CD4-positive, CD25-positive, alpha-beta regulatory T cell (primary cell): ENCODE measurements at regions not wholly inside any gene's neighbourhood (a gene's known extent, or its start where the extent isn't known, plus 50 kb on each side); places are given as distances from the start of the nearest gene placed in this dataset.

Experiments used
- ATAC-seq, 2 donors: fragments of 150-1000 bp; cut with Tn5 transposase; one replicate each; pipeline ENCODE4 v1.10.0; 2021; ENCODE audit warnings: low read depth in 2 of 2, moderate number of reproducible peaks in 2 of 2, moderate library complexity in 1 of 2
- DNase-seq, 3 donors: peaks; one replicate each; pipeline versions ENCODE4 v3.0.0 to v3.0.0-alpha.2; 2012 to 2022; ENCODE audit warnings: mixed read lengths in 1 of 3
- H3K27ac ChIP-seq: one replicate; pipeline ENCODE4 v1.7.0; 2013; ENCODE audit warnings: mild to moderate bottlenecking, low read length; ENCODE audit not compliant: insufficient read depth, poor library complexity, severe bottlenecking
- H3K27me3 ChIP-seq: one replicate; pipeline ENCODE4 v1.7.0; 2013; ENCODE audit warnings: low read length; ENCODE audit not compliant: control insufficient read depth, insufficient read depth
- H3K36me3 ChIP-seq: one replicate; pipeline ENCODE4 v1.7.0; 2013; ENCODE audit warnings: mild to moderate bottlenecking, low read length, moderate library complexity; ENCODE audit not compliant: control insufficient read depth, insufficient read depth
- H3K4me1 ChIP-seq: 2 replicates; pipeline ENCODE4 v1.7.0; 2013; ENCODE audit warnings: mild to moderate bottlenecking, low read length; ENCODE audit not compliant: insufficient read depth, control insufficient read depth, poor library complexity, severe bottlenecking
- H3K4me3 ChIP-seq: one replicate; pipeline ENCODE4 v1.7.0; 2013; ENCODE audit warnings: low read depth, mild to moderate bottlenecking, low read length, moderate library complexity
- H3K9me3 ChIP-seq, 2 experiments: 1 replicate in 1 of 2; 2 replicates in 1 of 2; pipeline ENCODE4 v1.7.0; 2013; ENCODE audit warnings: low read length in 2 of 2, mild to moderate bottlenecking in 1 of 2, moderate library complexity in 1 of 2; ENCODE audit not compliant: control insufficient read depth in 2 of 2
- H3K27ac Mint-ChIP-seq, 3 donors: one replicate each; pipeline ENCODE4 v1.8.0; 2020 to 2022; ENCODE audit warnings: mild to moderate bottlenecking in 3 of 3, mixed read lengths in 3 of 3, moderate library complexity in 2 of 3
- H3K27me3 Mint-ChIP-seq: one replicate; pipeline ENCODE4 v1.8.0; 2022; ENCODE audit warnings: mild to moderate bottlenecking, mixed read lengths
- H3K36me3 Mint-ChIP-seq: one replicate; pipeline ENCODE4 v1.8.0; 2020; ENCODE audit warnings: mixed read lengths
- H3K4me1 Mint-ChIP-seq, 4 donors: one replicate each; pipeline ENCODE4 v1.8.0; 2020 to 2022; ENCODE audit warnings: mixed read lengths in 4 of 4, mild to moderate bottlenecking in 1 of 4
- H3K4me3 Mint-ChIP-seq, 4 donors: one replicate each; pipeline ENCODE4 v1.8.0; 2020 to 2022; ENCODE audit warnings: mild to moderate bottlenecking in 4 of 4, mixed read lengths in 4 of 4, moderate library complexity in 3 of 4
- H3K9me3 Mint-ChIP-seq, 7 donors: one replicate each; pipeline ENCODE4 v1.8.0; 2020 to 2022; ENCODE audit warnings: mixed read lengths in 7 of 7, mild to moderate bottlenecking in 3 of 7, moderate library complexity in 2 of 7

GRCh38 chr5:10173716-10174115 is 76.0 kb downstream of the ATPSCKMT start:
- ATAC-seq (no peak), DNase-seq (no peak)
- Histone ChIP-seq H3K4me1 (no peaks in the 10 kb centered on the region), H3K27me3 (no peaks in the 10 kb centered on the region), H3K27ac (no peak overlapping the region), H3K36me3 (no peaks in the 10 kb centered on the region), H3K9me3 (no peaks in the 10 kb centered on the region), H3K4me3 (no peak overlapping the region)
- Mint-ChIP-seq H3K4me1 (no peaks in the 10 kb centered on the region), H3K27me3 (no peaks in the 10 kb centered on the region), H3K9me3 (peaks cover 0 to 6% (median 0%) of the 10 kb centered on the region in 7 donors), H3K27ac (no peak overlapping the region), H3K4me3 (no peak overlapping the region), H3K36me3 (peaks cover 4% of the 10 kb centered on the region)

DNA sequence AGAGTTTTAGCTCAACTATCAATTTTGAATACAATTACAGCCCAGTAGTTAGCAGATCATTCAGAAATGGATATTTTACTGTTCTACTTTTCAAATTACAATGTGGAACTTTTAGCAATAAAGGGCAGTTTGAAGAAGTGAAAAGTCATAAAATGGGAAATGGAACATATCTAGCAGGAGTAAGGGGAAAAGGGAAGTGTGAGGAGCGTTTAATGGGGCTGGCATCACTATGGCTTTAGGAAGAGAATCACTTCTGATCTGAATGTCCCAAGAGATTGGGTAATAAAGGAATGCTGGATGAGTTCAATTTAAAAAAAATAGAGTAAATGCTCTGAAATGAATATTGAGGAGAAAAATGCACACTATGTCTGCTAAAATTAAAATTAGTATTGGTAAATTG is 77.4 kb downstream of the ATPSCKMT start:
- H3K4me3 Mint-ChIP-seq, result no peak overlapping the region
- H3K9me3 Mint-ChIP-seq, result peaks cover 0 to 9% (median 0%) of the 10 kb centered on the region in 7 donors
- no peaks in the 10 kb centered on the region for H3K9me3 ChIP-seq
- ATAC-seq, result no peak
- H3K36me3 Mint-ChIP-seq, result peaks cover 4% of the 10 kb centered on the region
- no peaks in the 10 kb centered on the region for H3K4me1 ChIP-seq
- DNase-seq, result no peak
- no peaks in the 10 kb centered on the region for H3K27me3 ChIP-seq
- no peak overlapping the region for H3K4me3 ChIP-seq
- H3K36me3 ChIP-seq, result no peaks in the 10 kb centered on the region
- no peaks in the 10 kb centered on the region for H3K4me1 Mint-ChIP-seq
- H3K27me3 Mint-ChIP-seq, result no peaks in the 10 kb centered on the region
- H3K27ac Mint-ChIP-seq, result no peak overlapping the region
- H3K27ac ChIP-seq, result no peak overlapping the region

DNA sequence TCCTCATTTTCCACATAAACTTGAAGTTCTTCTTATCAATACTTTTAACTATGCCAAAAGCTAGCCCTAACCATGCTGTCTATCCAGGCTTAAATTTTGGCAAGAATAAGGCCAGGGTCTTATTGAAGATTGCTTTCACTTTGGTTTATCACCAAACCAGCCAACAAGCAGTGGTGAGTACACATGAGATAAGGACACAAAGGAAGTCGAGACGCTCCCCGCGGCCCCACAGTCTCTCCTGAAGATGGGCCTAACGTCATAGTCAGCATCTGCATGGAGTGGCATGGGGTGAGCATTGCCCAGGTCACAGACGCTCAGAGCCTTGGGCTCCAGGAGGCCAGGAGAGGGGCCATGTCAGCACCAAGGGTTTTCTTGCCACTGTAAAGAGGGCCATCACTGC is 80.3 kb downstream of the ATPSCKMT start:
- peaks cover 7% of the 10 kb centered on the region for H3K36me3 Mint-ChIP-seq
- Histone ChIP-seq H3K4me3 (no peak overlapping the region), H3K27ac (no peak overlapping the region), H3K36me3 (no peaks in the 10 kb centered on the region), H3K27me3 (no peaks in the 10 kb centered on the region), H3K4me1 (no peaks in the 10 kb centered on the region), H3K9me3 (peaks cover 0 to 7% of the 10 kb centered on the region in 2 experiments)
- H3K4me3 Mint-ChIP-seq, result no peak overlapping the region
- H3K9me3 Mint-ChIP-seq, result peaks cover 0 to 16% (median 6%) of the 10 kb centered on the region in 7 donors
- H3K27ac Mint-ChIP-seq, result no peak overlapping the region
- H3K27me3 Mint-ChIP-seq, result no peaks in the 10 kb centered on the region
- H3K4me1 Mint-ChIP-seq, result no peaks in the 10 kb centered on the region
- DNase-seq (no peak), ATAC-seq (no peak)

DNA sequence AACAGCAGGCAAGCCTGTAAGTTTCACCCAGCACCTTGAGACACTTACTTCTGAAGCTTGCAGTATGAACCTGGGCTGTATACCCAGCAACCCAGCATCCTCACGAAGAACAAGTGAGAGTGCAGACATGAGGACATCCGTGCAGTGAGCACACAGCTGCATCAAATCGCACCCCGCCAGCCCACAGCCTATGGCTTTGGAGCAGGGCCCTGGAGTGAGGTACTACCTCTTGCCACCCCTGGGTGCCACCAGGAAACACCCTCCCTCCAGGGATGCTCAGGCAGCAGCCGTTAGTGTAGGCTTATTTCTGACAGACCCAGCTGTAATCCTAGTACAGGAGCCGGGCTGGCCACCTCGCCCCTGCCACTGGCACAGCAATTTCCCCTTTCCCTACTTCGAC is 81.4 kb downstream of the ATPSCKMT start:
- H3K4me1 ChIP-seq, result no peaks in the 10 kb centered on the region
- Mint-ChIP-seq H3K4me1 (no peaks in the 10 kb centered on the region), H3K27ac (no peak overlapping the region), H3K9me3 (peaks cover 0 to 20% (median 5%) of the 10 kb centered on the region in 7 donors), H3K4me3 (no peak overlapping the region), H3K27me3 (no peaks in the 10 kb centered on the region), H3K36me3 (peaks cover 7% of the 10 kb centered on the region)
- peaks cover 0 to 7% of the 10 kb centered on the region in 2 experiments for H3K9me3 ChIP-seq
- H3K4me3 ChIP-seq, result no peak overlapping the region
- no peaks in the 10 kb centered on the region for H3K36me3 ChIP-seq
- H3K27me3 ChIP-seq, result no peaks in the 10 kb centered on the region
- no peak for DNase-seq
- H3K27ac ChIP-seq, result no peak overlapping the region
- no peak for ATAC-seq

GRCh38 chr5:10167806-10168205 is 81.9 kb downstream of the ATPSCKMT start:
- H3K27me3 Mint-ChIP-seq, result no peaks in the 10 kb centered on the region
- no peak overlapping the region for H3K4me3 Mint-ChIP-seq
- H3K36me3 Mint-ChIP-seq, result peaks cover 7% of the 10 kb centered on the region
- H3K27ac Mint-ChIP-seq, result no peak overlapping the region
- ATAC-seq, result no peak
- no peaks in the 10 kb centered on the region for H3K27me3 ChIP-seq
- H3K4me1 Mint-ChIP-seq, result no peaks in the 10 kb centered on the region
- peaks cover 0 to 7% of the 10 kb centered on the region in 2 experiments for H3K9me3 ChIP-seq
- H3K27ac ChIP-seq, result no peak overlapping the region
- H3K36me3 ChIP-seq, result no peaks in the 10 kb centered on the region
- DNase-seq, result no peak
- peaks cover 0 to 20% (median 5%) of the 10 kb centered on the region in 7 donors for H3K9me3 Mint-ChIP-seq
- H3K4me1 ChIP-seq, result no peaks in the 10 kb centered on the region
- no peak overlapping the region for H3K4me3 ChIP-seq

DNA sequence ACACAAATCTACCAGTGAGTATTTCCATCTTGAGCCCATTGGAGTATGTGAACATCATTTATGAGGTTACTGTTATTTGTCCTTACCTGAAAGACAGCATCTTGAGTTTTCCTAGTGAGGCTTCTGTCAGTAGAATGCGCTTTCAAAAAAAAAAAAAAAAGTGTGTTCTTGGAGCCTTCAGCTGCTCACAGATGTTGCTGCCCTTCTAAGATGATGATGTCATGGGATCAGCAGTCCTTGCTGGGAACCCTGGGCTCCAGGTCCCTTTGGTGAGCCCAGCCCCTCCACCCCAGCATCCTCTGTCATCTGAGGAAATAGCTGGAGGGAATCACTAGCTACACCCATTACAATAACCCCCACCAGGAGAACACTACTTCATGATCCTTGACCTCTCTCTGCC is 83.3 kb downstream of the ATPSCKMT start:
- Mint-ChIP-seq H3K36me3 (peaks cover 7% of the 10 kb centered on the region), H3K27ac (no peak overlapping the region), H3K9me3 (peaks cover 0 to 20% (median 8%) of the 10 kb centered on the region in 7 donors), H3K27me3 (peaks cover 8% of the 10 kb centered on the region), H3K4me3 (no peak overlapping the region), H3K4me1 (no peaks in the 10 kb centered on the region)
- Histone ChIP-seq H3K27ac (no peak overlapping the region), H3K4me3 (no peak overlapping the region), H3K9me3 (peaks cover 0 to 7% of the 10 kb centered on the region in 2 experiments), H3K36me3 (no peaks in the 10 kb centered on the region), H3K27me3 (no peaks in the 10 kb centered on the region), H3K4me1 (no peaks in the 10 kb centered on the region)
- ATAC-seq, result no peak
- DNase-seq, result no peak

DNA sequence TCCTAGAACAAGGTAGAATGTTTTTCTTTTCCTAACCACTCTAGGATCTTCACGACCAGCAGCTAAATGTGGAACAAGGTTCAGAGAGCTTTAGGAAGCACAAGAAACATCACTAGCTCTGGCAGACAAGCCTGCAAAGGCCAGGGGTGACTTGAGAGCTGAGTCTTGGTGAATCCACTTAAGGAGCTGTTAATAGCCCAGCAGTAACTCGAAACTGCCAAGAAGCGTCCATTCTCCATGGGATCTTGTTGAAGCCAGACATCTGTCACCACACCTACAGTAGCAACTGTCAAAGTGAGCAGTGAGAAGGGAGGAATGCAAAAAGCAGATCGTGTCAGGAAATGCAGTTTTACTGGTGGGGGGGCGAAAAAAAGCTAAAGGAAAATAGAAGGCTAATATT is 87.2 kb downstream of the ATPSCKMT start:
- ATAC-seq (no peak), DNase-seq (no peak)
- H3K4me3 Mint-ChIP-seq, result no peak overlapping the region
- Histone ChIP-seq H3K4me3 (no peak overlapping the region), H3K4me1 (no peaks in the 10 kb centered on the region), H3K27ac (no peak overlapping the region), H3K27me3 (peaks cover 2% of the 10 kb centered on the region), H3K9me3 (peaks cover 0 to 7% of the 10 kb centered on the region in 2 experiments), H3K36me3 (no peaks in the 10 kb centered on the region)
- peaks cover 0 to 20% (median 8%) of the 10 kb centered on the region in 7 donors for H3K9me3 Mint-ChIP-seq
- H3K27ac Mint-ChIP-seq, result no peak overlapping the region
- no peaks in the 10 kb centered on the region for H3K4me1 Mint-ChIP-seq
- peaks cover 4% of the 10 kb centered on the region for H3K36me3 Mint-ChIP-seq
- peaks cover 14% of the 10 kb centered on the region for H3K27me3 Mint-ChIP-seq

DNA sequence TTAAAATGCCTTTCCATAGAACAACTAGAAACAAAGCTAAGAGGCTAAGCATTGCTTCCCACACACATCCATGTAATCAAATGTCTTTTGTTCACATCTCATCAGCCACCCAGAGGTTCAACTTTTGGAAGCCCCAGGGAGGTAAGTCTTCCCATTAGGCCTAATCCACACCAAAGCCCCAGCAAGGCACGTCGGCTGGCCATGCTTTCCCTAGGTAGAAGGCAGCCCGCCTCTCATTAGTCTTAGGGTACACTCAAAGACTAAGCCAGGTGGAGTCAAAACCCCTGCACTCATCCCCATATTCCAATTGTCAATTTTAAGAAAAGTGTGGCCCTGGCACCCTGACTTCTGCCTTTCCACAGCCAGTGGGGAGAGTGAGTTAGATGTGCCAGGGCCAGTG is 87.9 kb downstream of the ATPSCKMT start:
- Histone ChIP-seq H3K27ac (no peak overlapping the region), H3K36me3 (no peaks in the 10 kb centered on the region), H3K27me3 (peaks cover 2% of the 10 kb centered on the region), H3K9me3 (peaks cover 0 to 7% of the 10 kb centered on the region in 2 experiments), H3K4me3 (no peak overlapping the region), H3K4me1 (no peaks in the 10 kb centered on the region)
- peaks cover 15% of the 10 kb centered on the region for H3K27me3 Mint-ChIP-seq
- DNase-seq, result no peak
- peaks cover 4% of the 10 kb centered on the region for H3K36me3 Mint-ChIP-seq
- H3K27ac Mint-ChIP-seq, result no peak overlapping the region
- H3K4me1 Mint-ChIP-seq, result no peaks in the 10 kb centered on the region
- no peak for ATAC-seq
- peaks cover 0 to 20% (median 9%) of the 10 kb centered on the region in 7 donors for H3K9me3 Mint-ChIP-seq
- no peak overlapping the region for H3K4me3 Mint-ChIP-seq
